ENCODE measurements at regions not wholly inside any gene's neighbourhood (a gene's known extent, or its start where the extent isn't known, plus 50 kb on each side); places are given as distances from the start of the nearest gene placed in this dataset.

DNA sequence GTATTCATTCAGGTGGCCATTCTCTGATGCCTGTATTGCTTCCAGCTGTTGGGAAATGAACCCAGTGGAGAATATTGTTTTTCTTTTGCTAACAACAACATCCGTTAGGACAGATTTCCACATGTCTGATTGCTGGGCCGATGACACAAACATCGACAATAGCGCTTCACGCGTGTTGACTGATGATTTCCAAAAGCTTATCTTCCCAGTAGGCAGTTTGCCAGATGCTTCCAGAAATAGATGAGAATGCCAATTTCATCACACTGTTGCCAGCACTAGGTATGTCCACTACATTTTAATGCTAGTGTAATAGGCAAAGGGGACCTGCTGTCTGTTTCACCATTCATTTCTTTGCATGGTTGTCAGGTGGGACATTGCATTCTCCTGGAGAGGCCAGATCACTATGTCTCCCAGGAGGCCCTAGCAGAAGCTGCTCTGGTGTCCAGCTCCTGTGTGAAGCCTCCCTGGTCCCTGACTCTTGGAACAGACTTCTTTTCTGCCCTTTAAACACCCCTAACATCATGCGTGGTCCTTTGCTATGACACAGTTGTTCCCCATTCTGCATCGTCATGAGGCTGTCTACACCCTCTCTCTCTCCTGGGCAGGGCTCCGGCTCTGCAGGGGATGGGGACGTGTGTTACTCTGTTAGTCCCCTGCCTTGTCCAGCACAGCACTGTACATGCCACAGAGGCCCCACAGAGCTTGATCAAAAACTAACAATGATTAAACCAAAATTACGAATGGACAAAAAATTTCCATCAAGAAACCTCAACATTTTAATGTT is 181.6 kb downstream of the CDH26 start:
- DNase-seq (ENCODE audit: low read depth) = no peak
- no peak overlapping the region for H3K4me3 ChIP-seq (ENCODE audit: low read depth, low read length)
- no peak for TF ChIP-seq CTCF (IDR thresholded peaks at IDR 0.05; ENCODE audit: control insufficient read depth, extremely low read depth, insufficient read depth)

DNA sequence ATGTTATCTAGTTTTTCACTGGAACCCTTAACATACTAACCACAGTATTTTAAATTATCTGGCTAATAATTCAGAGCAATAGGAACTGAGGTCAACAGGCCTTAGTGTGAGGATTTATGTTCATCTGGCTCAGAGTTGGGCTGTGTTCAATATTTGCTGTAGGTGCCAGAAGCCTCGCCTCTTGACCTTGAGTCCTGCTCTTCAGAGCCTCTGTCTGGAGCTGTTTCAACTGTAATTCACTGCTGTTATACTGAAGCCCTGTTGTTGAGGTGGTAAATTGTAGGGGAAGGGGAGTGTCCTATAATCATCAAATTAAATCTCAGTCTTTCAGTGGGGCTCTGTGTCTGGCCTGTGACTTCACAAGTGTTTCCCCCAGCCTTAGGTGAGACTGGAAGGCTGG is 184.4 kb downstream of the CDH26 start:
- TF ChIP-seq CTCF (IDR thresholded peaks at IDR 0.05; ENCODE audit: control insufficient read depth, extremely low read depth, insufficient read depth) = no peak
- no peak overlapping the region for H3K4me3 ChIP-seq (ENCODE audit: low read depth, low read length)
- DNase-seq (ENCODE audit: low read depth) = no peak

DNA sequence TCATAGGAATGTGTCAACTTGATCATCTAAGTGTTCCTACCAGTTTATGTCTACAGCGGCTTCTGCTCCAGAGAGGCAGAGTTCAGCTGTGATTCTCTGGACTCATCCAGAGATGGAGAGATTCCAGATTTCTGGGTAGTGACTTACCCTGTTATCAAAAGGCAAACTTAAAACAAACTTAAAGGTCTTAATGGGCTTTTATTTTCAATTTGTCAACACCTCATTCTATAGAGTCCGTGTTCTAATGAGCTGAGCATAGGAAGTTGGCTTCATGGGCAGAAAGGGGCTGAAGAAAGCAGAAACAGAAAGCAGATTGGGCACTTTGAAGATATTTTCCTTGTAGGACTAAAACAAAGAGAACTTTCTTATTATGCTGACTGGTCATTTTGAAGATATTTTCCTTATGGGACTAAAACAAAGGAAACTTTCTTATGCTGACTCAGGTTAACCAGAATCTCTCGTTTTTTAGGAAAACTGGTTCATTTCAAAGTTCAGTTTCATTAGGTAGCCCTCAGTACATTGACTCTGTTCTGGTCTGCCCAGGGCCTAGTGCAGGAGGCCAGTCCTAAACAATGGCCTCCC is 185.1 kb downstream of the CDH26 start:
- no peak for TF ChIP-seq CTCF (IDR thresholded peaks at IDR 0.05; ENCODE audit: control insufficient read depth, extremely low read depth, insufficient read depth)
- DNase-seq (ENCODE audit: low read depth) = no peak
- no peak overlapping the region for H3K4me3 ChIP-seq (ENCODE audit: low read depth, low read length)

DNA sequence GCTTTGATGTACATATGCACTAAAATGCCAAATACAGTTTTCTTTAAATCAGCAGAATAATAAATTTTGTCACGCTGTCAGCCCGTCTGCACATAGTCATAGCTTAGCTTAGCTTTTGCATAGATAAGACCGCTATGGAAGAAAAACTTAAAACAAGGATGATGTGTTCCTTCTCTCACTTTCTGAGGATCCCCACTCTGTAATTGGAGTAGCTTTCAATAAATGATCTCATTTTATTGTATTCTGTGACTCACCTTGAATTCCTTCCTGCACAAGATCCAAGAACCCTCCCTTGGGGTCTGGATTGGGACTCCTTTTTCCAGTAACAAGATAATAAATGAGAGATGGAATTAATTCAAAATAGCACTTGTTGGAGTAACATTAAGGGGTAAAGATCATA is 186.2 kb downstream of the CDH26 start:
- DNase-seq (ENCODE audit: low read depth) = no peak
- TF ChIP-seq CTCF (IDR thresholded peaks at IDR 0.05; ENCODE audit: control insufficient read depth, extremely low read depth, insufficient read depth) = no peak

DNA sequence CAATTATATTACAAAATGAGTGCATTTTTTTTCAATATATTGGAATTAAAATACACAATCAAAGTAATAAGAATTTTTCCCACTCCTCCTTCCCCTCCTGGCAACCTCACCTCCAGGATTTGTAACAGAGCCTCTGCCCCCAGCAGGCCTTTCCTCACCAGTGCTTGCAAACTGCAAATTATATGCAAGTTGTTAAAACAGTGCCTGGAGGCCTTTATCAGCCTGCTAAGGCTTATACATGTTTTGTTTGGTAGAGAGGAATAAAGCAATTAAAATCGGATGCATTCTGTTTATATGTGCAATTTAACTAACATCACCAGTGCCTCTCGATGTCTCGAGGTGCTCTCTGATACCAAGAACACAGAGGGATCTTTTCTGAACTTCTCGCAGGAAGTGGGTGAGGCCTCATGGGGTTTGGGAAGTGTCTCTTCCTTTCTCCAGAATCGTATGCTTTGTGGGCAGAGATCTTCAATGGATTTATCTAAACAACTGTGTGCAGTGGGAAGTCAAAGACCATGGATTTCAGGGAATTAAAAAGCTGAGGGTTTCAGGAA is 186.8 kb downstream of the CDH26 start:
- DNase-seq (ENCODE audit: low read depth) = no peak
- TF ChIP-seq CTCF (IDR thresholded peaks at IDR 0.05; ENCODE audit: control insufficient read depth, extremely low read depth, insufficient read depth) = no peak
- no peak overlapping the region for H3K4me3 ChIP-seq (ENCODE audit: low read depth, low read length)

More for the DNA sequence above, 186.2 kb downstream of the CDH26 start:
- H3K4me3 ChIP-seq (ENCODE audit: low read depth, low read length) = no peak overlapping the region

DNA sequence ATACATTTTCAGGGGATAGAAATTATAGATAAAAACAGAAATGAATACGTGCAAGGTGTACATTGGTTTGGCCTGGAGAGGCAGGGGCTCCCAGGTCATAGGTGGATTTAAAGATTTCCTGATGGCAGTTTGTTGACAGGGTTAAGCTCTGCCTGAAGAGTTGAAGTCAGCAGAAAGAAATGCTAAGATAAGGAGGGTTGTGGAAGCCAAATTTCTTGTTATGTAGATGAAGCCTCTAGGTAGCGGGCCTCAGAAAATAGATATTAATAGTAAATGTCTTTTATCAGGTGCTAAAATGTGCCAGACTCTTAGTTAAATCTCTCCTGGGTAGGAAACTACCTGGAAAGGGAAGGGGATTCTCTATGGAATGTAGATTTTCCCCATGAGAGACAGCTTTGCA is 188.8 kb downstream of the CDH26 start:
- DNase-seq (ENCODE audit: low read depth) = no peak
- no peak for TF ChIP-seq CTCF (IDR thresholded peaks at IDR 0.05; ENCODE audit: control insufficient read depth, extremely low read depth, insufficient read depth)
- H3K4me3 ChIP-seq (ENCODE audit: low read depth, low read length) = no peak overlapping the region
